ENCODE measurements at regions not wholly inside any gene's neighbourhood (a gene's known extent, or its start where the extent isn't known, plus 50 kb on each side); places are given as distances from the start of the nearest gene placed in this dataset.

- TF ChIP-seq SP1 (IDR thresholded peaks at IDR 0.05) = no peak
- TF ChIP-seq RAD21 (IDR thresholded peaks at IDR 0.05) = no peak
- TF ChIP-seq YY1 (IDR thresholded peaks at IDR 0.05) = no peak
- TF ChIP-seq RXRA (IDR thresholded peaks at IDR 0.05) = no peak
- no peak for TF ChIP-seq TAF1 (conservative IDR thresholded peaks at IDR 0.05)
- TF ChIP-seq EGR1 (IDR thresholded peaks at IDR 0.05; ENCODE audit: low read depth in 2 of 2) = no peak
- no peak for TF ChIP-seq MAX (IDR thresholded peaks at IDR 0.05)
- TF ChIP-seq GABPA (IDR thresholded peaks at IDR 0.05 in 1 of 2, conservative IDR thresholded peaks at IDR 0.05 in 1 of 2) = no peak
Observed at GRCh38 chr16:49204191-49204590, 77.4 kb downstream of the CBLN1 start (continued).

DNA sequence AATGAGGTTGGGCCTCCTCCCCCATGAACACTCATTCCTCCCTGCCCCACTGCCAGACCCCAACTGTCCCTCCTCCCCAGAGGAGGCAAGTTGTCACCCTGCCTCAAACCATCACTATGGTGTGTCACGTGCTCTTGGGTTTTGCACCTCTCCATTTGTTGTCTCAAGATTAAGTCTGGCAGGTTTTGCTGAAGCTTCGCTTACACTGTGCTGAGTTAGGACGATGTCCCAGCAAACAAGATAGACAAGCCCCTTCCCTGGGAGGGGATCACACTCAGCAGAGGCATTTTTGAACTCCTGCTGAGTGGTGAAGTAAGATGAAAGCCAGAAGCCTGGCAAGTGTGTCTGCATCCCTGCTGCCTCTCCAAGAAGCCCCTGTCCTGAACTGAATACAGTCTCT lies 78.3 kb downstream of the CBLN1 start:
- no peaks in the 10 kb centered on the region for H3K36me3 ChIP-seq (ENCODE audit: control insufficient read depth in 4 of 4, insufficient read depth in 3 of 4, low read depth in 1 of 4, low read length in 3 of 4)
- no peak overlapping the region for H3K9ac ChIP-seq (ENCODE audit: low read depth in 1 of 2, low read length in 2 of 2)
- 20% methylated on average over 3 of the region's 3 CpGs for WGBS
- H3K9me3 ChIP-seq (ENCODE audit: control insufficient read depth in 4 of 4, low read length in 3 of 4) = no peaks in the 10 kb centered on the region
- DNase-seq (ENCODE audit: low spot score) = no peak
- H3K4me3 ChIP-seq (ENCODE audit: low read depth in 1 of 3, low read length in 3 of 3) = no peak overlapping the region
- no peaks in the 10 kb centered on the region for H3K27me3 ChIP-seq (ENCODE audit: control insufficient read depth in 4 of 4, insufficient read depth in 4 of 4, low read length in 3 of 4)
- TF ChIP-seq ZBTB33 (IDR thresholded peaks at IDR 0.05) (no peak), HNF4G (IDR thresholded peaks at IDR 0.05) (no peak), GABPA (IDR thresholded peaks at IDR 0.05 in 1 of 2, conservative IDR thresholded peaks at IDR 0.05 in 1 of 2) (no peak), RXRA (IDR thresholded peaks at IDR 0.05) (no peak), MAX (IDR thresholded peaks at IDR 0.05) (no peak), FOXA2 (IDR thresholded peaks at IDR 0.05) (no peak), JUND (IDR thresholded peaks at IDR 0.05) (no peak), YY1 (IDR thresholded peaks at IDR 0.05) (no peak), TAF1 (conservative IDR thresholded peaks at IDR 0.05) (no peak), ATF3 (IDR thresholded peaks at IDR 0.05) (no peak), SP1 (IDR thresholded peaks at IDR 0.05) (no peak), NR2F2 (IDR thresholded peaks at IDR 0.05) (no peak), RAD21 (IDR thresholded peaks at IDR 0.05) (no peak), HNF4A (conservative IDR thresholded peaks at IDR 0.05) (no peak), FOXA1 (IDR thresholded peaks at IDR 0.05) (no peak)
- TF ChIP-seq, protein P1, sequence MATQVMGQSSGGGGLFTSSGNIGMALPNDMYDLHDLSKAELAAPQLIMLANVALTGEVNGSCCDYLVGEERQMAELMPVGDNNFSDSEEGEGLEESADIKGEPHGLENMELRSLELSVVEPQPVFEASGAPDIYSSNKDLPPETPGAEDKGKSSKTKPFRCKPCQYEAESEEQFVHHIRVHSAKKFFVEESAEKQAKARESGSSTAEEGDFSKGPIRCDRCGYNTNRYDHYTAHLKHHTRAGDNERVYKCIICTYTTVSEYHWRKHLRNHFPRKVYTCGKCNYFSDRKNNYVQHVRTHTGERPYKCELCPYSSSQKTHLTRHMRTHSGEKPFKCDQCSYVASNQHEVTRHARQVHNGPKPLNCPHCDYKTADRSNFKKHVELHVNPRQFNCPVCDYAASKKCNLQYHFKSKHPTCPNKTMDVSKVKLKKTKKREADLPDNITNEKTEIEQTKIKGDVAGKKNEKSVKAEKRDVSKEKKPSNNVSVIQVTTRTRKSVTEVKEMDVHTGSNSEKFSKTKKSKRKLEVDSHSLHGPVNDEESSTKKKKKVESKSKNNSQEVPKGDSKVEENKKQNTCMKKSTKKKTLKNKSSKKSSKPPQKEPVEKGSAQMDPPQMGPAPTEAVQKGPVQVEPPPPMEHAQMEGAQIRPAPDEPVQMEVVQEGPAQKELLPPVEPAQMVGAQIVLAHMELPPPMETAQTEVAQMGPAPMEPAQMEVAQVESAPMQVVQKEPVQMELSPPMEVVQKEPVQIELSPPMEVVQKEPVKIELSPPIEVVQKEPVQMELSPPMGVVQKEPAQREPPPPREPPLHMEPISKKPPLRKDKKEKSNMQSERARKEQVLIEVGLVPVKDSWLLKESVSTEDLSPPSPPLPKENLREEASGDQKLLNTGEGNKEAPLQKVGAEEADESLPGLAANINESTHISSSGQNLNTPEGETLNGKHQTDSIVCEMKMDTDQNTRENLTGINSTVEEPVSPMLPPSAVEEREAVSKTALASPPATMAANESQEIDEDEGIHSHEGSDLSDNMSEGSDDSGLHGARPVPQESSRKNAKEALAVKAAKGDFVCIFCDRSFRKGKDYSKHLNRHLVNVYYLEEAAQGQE (IDR thresholded peaks at IDR 0.05) = no peak
- TF ChIP-seq, protein P2, sequence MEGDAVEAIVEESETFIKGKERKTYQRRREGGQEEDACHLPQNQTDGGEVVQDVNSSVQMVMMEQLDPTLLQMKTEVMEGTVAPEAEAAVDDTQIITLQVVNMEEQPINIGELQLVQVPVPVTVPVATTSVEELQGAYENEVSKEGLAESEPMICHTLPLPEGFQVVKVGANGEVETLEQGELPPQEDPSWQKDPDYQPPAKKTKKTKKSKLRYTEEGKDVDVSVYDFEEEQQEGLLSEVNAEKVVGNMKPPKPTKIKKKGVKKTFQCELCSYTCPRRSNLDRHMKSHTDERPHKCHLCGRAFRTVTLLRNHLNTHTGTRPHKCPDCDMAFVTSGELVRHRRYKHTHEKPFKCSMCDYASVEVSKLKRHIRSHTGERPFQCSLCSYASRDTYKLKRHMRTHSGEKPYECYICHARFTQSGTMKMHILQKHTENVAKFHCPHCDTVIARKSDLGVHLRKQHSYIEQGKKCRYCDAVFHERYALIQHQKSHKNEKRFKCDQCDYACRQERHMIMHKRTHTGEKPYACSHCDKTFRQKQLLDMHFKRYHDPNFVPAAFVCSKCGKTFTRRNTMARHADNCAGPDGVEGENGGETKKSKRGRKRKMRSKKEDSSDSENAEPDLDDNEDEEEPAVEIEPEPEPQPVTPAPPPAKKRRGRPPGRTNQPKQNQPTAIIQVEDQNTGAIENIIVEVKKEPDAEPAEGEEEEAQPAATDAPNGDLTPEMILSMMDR (IDR thresholded peaks at IDR 0.05; ENCODE audit: low read depth, low read length, missing input control) = no peak
- H3K27ac ChIP-seq (ENCODE audit: low read depth in 1 of 2, low read length in 2 of 2) = no peak overlapping the region
- no peaks in the 10 kb centered on the region for H3K4me1 ChIP-seq (ENCODE audit: control insufficient read depth in 4 of 4, insufficient read depth in 4 of 4, low read length in 3 of 4)
